Activated T-cell treated with anti-CD3 and anti-CD28 coated beads, Interleukin-2, amount 50 U/mL, for 72 hours (primary cell): ENCODE measurements at regions not wholly inside any gene's neighbourhood (a gene's known extent, or its start where the extent isn't known, plus 50 kb on each side); places are given as distances from the start of the nearest gene placed in this dataset.
A peak's percentile ranks its signal among the peaks of the same experiment; 100 is the strongest.
"Not testable (repeated sequence)": the region's sequence is repeated elsewhere in the genome, so short reads cannot be mapped to it uniquely, and the experiment has no call there.

ENCODE experiments used
- ATAC-seq, 2 donors: fragments of 150-1000 bp; cut with Tn5 transposase; replicated peaks in 1 of 2; 2 replicates each; pipeline ENCODE4 v1.10.0; 2021; ENCODE audit warnings: moderate library complexity in 2 of 2, mild to moderate bottlenecking in 1 of 2
- DNase-seq, 2 donors: peaks; one replicate each; pipeline ENCODE4 v3.0.0; 2021 to 2022; ENCODE audit warnings: mixed read lengths in 1 of 2
- H3K27ac Mint-ChIP-seq: one replicate; pipeline ENCODE4 v1.8.0; 2022; ENCODE audit warnings: mild to moderate bottlenecking, moderate library complexity, mixed read lengths
- H3K27me3 Mint-ChIP-seq: one replicate; pipeline ENCODE4 v1.8.0; 2022; ENCODE audit warnings: low read depth, mixed read lengths
- H3K36me3 Mint-ChIP-seq, 2 donors: one replicate each; pipeline ENCODE4 v1.8.0; 2022; ENCODE audit warnings: mixed read lengths in 2 of 2, mild to moderate bottlenecking in 1 of 2; ENCODE audit not compliant: insufficient read depth in 2 of 2
- H3K4me1 Mint-ChIP-seq: one replicate; pipeline ENCODE4 v1.8.0; 2022; ENCODE audit warnings: low read depth, mixed read lengths
- H3K4me3 Mint-ChIP-seq, 2 donors: one replicate each; pipeline ENCODE4 v1.8.0; 2022; ENCODE audit warnings: mild to moderate bottlenecking in 2 of 2, mixed read lengths in 2 of 2, moderate library complexity in 2 of 2
- H3K9me3 Mint-ChIP-seq, 2 donors: one replicate each; pipeline ENCODE4 v1.8.0; 2022; ENCODE audit warnings: mixed read lengths in 2 of 2

DNA sequence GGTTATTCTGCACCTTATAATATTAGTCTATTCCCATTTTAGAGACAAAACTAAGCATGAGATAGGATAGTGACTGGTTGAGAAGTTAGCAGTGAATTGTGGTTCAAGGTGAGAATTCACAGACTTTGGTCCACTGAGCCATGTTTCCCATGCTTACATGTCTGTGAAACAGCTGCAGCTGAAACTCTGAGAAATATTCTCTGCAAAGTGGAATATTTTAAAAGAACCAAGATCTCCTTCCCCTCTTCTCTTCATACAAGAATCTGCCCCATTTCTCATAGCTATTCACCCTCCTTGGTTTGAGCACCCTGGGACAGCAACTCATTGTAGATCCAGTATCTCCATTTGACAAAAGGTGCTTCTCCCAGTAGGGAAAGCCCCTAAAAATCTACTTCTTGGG is 70.2 kb upstream of the TMEM170B start:
- Mint-ChIP-seq H3K4me1 (peaks cover 10% of the 10 kb centered on the region), H3K27ac (no peak overlapping the region), H3K36me3 (no peaks in the 10 kb centered on the region), H3K4me3 (no peak overlapping the region), H3K9me3 (peaks cover 0 to 5% of the 10 kb centered on the region in 2 donors), H3K27me3 (no peaks in the 10 kb centered on the region)
- DNase-seq (no peak), ATAC-seq (no peak)

DNA sequence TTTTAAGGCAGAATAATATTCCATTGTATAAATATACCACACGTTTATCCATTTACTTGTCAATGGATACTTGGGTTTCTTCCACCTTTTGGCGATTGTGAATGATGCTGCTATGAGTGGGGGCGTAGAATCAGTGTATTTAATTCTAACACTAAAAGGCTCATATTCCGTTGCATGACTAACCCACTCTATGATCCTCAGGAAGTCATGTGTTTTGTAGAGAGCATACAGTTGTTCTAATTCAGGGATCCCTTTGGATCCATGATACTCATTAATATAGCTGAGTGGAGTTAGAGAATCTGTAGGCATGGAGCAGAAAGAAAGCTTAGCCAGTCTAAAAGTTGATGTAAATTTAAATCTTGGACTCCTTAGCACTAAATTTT is 74.2 kb upstream of the TMEM170B start:
- Mint-ChIP-seq H3K4me1 (peaks cover 40% of the 10 kb centered on the region), H3K27me3 (no peaks in the 10 kb centered on the region), H3K36me3 (no peaks in the 10 kb centered on the region), H3K4me3 (no peak overlapping the region), H3K9me3 (peaks cover 0 to 3% of the 10 kb centered on the region in 2 donors), H3K27ac (no peak overlapping the region)
- no peak for ATAC-seq
- no peak for DNase-seq

DNA sequence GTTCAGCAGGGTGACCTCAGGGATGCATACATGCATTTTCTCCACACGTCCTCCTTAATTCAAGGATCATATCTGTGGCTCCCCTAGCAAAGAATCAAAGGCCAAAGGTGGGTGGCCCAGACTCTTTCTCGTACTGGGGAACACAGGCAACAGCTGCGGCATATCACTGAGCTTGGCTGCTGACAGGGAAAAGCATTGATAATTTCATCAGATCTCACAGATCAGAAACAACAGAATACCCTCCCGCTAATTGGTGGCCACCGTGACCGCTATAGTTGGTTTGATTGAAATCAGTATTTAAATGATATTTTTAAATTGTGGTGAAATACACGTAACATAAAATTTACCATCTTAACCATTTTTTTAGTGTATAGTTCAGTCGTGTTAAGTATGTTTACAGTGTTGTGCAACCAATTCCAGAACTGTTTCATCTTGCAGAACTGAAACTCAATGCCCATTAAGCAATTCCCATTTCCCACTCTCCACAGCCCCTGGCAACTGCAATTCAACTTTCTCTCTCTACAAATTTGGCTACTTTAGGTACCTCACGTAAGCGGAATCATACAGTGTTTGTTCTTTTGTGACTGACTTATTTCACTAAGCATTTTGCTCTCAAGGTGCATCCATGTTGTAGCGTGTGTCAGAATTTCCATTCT is 74.7 kb upstream of the TMEM170B start:
- DNase-seq (no peak), ATAC-seq (no peak)
- Mint-ChIP-seq H3K36me3 (no peaks in the 10 kb centered on the region), H3K27me3 (no peaks in the 10 kb centered on the region), H3K4me3 (no peak overlapping the region), H3K27ac (no peak overlapping the region), H3K9me3 (peaks cover 0 to 3% of the 10 kb centered on the region in 2 donors), H3K4me1 (peaks cover 40% of the 10 kb centered on the region)

DNA sequence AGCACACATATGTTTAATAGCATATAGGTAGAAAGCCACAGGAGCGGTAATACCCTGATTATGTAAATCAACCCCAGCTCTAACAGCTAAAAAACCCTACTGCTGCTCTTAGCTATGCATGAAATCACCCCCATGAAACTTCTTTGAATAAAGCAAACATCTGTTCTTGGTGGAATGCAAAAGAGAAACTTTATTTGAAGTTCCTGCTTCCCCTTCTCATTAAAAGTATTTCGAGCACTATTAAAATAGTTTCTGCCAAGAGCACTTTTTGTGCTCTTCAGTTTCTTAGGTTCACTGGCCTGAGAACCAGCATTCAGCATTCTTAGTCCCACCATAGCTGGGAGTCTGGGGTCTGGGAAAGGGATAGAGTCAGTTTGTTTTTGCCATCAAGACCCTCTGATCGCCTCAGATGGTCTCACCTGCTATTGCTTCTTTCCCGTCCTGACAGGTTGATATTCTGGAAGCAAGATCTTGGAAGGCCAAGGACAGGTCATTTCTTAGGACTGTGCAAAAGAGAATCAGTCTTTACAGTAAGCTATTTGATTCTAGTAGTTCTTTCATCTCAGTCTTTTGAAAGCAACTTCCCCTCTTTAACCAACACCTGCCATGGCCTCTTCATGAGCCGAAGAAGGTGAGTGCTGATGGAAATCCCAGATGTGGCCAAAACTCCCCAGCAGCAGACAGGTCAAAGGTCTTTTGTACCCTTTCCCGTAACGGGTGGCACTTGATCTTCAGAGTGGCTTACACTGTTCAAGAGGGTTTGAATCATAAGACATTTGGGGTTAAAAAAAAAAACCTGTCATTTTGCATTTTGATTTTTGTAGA is 76.5 kb upstream of the TMEM170B start:
- peaks cover 3% of the 10 kb centered on the region in 2 donors for H3K9me3 Mint-ChIP-seq
- peak; percentile 21 to 44 for DNase-seq
- ATAC-seq = peak; percentile 57 to 75
- H3K4me3 Mint-ChIP-seq = peak overlapping the region; percentile 69 to 80
- H3K27ac Mint-ChIP-seq = peak overlapping the region; percentile 44
- H3K36me3 Mint-ChIP-seq = peaks cover under 1 to 4% of the 10 kb centered on the region in 2 donors
- peaks cover 35% of the 10 kb centered on the region for H3K4me1 Mint-ChIP-seq
- no peaks in the 10 kb centered on the region for H3K27me3 Mint-ChIP-seq

DNA sequence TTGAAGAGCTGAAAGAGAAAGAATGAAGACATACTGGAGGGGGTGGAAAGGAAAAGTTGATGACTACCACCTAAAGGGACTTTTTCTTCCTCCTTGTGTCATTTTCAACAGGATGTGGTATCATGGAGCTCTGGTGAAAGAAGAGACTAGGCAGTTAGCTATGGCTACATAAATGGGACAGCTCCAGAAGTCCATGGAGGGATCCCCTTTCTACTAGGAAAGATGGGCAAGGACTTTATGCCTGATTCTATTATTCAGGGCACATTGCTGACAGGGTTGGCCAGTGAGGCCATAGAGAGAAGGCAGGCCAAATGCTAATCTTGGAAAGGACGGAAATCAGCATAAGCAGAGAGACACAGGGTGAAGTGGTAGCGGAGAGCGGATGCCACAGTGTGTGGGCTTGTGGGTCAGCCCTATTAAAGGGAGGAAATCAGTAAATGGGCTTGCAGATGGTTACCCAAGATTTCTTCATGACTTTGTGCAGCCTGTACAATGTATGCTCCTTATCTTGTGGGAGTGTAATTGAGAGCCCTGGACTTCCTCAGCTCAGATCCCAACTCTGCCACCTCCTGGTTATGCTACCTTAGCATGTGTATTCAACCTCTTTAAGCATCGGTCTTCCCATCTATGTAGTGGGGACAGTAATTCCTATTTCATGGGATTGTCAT is 77.4 kb upstream of the TMEM170B start:
- Mint-ChIP-seq H3K36me3 (peaks cover 2 to 7% of the 10 kb centered on the region in 2 donors), H3K27me3 (no peaks in the 10 kb centered on the region), H3K27ac (peak overlapping the region; percentile 91), H3K9me3 (peaks cover 3 to 5% of the 10 kb centered on the region in 2 donors), H3K4me1 (peaks cover 35% of the 10 kb centered on the region), H3K4me3 (peak overlapping the region; percentile 69 to 80)
- peak; percentile 68 to 79 for ATAC-seq
- peak; percentile 10 to 12 for DNase-seq

DNA sequence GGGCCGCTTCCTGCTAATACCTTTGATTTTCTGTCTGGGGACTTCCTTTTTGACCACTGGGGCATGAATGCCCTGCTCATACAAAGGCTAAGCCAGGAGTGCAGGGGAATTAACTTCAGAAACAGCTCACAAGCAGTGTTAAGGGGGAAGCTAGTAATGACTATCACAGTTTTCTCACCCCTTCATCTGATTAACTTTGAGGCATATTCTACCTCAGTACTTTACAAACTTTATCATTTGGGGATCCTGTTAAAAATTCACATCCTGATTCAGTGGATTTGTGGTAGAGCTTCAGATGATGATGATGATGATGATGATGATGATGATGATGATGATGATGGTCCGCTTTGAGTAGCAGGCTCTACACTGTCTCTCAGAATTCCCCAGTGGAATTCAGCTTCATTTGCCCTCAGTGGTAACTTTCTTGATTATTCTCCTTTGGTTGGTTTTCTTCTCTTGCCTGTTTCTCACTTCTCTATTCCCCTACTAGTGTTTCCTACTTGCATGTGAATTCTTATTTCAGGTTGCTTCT is 78.4 kb upstream of the TMEM170B start:
- Mint-ChIP-seq H3K9me3 (peaks cover 3 to 5% of the 10 kb centered on the region in 2 donors), H3K4me1 (peaks cover 35% of the 10 kb centered on the region), H3K36me3 (peaks cover 2 to 7% of the 10 kb centered on the region in 2 donors), H3K4me3 (peak overlapping the region; percentile 61 to 70), H3K27me3 (peaks cover 6% of the 10 kb centered on the region), H3K27ac (peak overlapping the region; percentile 78)
- peak; percentile 63 to 76 for ATAC-seq
- DNase-seq = peak; percentile 8 to 37

DNA sequence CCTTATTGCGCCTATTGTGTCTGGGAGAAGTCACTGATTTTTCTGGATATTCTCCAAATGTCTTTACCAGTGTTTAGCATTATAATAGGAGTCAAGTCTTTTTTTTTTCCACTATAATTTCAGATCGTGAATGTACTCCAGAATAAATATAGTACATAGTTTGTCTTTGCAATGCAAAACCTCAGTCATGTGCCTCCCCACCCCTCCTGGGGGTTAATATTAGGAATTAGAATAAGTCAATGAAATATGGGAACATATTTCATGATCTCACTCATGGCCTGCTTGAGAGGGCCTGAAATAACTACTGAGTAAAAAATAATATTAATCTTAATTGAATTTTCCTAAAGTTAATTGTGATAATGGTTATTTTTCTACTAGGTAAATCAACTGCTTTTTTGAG is 79.0 kb upstream of the TMEM170B start:
- DNase-seq (no peak), ATAC-seq (no peak)
- no peak overlapping the region for H3K27ac Mint-ChIP-seq
- peaks cover 6% of the 10 kb centered on the region for H3K27me3 Mint-ChIP-seq
- peaks cover 35% of the 10 kb centered on the region for H3K4me1 Mint-ChIP-seq
- H3K9me3 Mint-ChIP-seq = peaks cover 0 to 5% of the 10 kb centered on the region in 2 donors
- H3K4me3 Mint-ChIP-seq = no peak overlapping the region
- peaks cover 2 to 7% of the 10 kb centered on the region in 2 donors for H3K36me3 Mint-ChIP-seq

DNA sequence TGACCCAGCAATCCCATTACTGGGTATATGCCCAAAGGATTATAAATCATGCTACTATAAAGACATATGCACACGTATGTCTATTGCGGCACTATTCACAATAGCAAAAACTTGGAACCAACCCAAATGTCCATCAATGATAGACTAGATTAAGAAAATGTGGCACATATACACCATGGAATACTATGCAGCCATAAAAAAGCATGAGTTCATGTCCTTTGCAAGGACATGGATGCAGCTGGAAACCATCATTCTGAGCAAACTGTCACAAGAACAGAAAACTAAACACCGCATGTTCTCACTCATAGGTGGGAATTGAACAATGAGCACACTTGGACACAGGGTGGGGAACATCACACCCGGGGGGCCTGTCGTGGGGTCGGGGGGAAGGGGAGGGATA is 80.1 kb upstream of the TMEM170B start:
- ATAC-seq, H3K36me3 Mint-ChIP-seq, H3K27me3 Mint-ChIP-seq, H3K4me3 Mint-ChIP-seq, H3K27ac Mint-ChIP-seq, H3K9me3 Mint-ChIP-seq, DNase-seq: not testable (repeated sequence)
- H3K4me1 Mint-ChIP-seq = peaks cover 35% of the 10 kb centered on the region

DNA sequence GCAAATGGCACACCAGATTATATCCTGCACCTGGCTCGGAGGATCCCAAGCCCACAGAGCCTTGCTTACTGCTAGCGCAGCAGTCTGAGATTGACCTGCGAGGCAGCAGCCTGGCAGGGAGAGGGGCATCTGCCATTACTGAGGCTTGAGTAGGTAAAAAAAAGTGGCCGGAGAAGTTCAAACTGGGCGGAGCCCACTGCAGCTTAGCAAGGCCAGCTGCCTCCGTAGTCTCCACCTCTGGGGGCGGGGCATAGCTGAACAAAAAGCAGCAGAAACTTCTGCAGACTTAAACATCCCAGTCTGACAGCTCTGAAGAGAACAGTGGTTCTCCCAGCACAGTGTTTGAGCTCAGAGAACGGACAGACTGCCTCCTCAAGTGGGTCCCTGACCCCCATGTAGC is 85.4 kb upstream of the TMEM170B start:
- DNase-seq, H3K36me3 Mint-ChIP-seq, H3K9me3 Mint-ChIP-seq, H3K4me3 Mint-ChIP-seq, H3K27me3 Mint-ChIP-seq, ATAC-seq, H3K27ac Mint-ChIP-seq: not testable (repeated sequence)
- peaks cover 14% of the 10 kb centered on the region for H3K4me1 Mint-ChIP-seq

DNA sequence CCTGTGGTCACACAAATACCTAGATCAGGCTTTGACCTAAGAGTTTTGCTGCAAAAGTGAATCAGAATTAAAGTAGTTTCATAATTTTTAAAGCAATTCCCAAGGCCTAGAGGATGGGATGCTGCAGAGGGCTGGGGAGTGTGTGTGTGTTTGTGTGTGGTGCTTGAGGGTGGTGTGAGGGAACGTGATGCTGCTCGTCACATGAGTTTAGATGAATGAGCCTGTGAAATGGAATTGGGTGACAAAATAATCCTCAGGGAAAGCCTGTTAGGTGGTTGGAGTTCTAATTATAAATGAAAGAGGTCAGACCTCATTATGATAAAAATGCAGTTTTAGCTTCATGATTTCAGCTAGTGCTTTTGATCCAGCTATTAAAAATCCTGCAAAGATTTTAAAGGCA is 87.5 kb upstream of the TMEM170B start:
- no peak overlapping the region for H3K4me3 Mint-ChIP-seq
- ATAC-seq = no peak
- no peak overlapping the region for H3K27ac Mint-ChIP-seq
- H3K27me3 Mint-ChIP-seq = peaks cover 6% of the 10 kb centered on the region
- peaks cover 2 to 6% of the 10 kb centered on the region in 2 donors for H3K36me3 Mint-ChIP-seq
- no peak for DNase-seq
- H3K4me1 Mint-ChIP-seq = peaks cover 23% of the 10 kb centered on the region
- peaks cover 5 to 8% of the 10 kb centered on the region in 2 donors for H3K9me3 Mint-ChIP-seq

DNA sequence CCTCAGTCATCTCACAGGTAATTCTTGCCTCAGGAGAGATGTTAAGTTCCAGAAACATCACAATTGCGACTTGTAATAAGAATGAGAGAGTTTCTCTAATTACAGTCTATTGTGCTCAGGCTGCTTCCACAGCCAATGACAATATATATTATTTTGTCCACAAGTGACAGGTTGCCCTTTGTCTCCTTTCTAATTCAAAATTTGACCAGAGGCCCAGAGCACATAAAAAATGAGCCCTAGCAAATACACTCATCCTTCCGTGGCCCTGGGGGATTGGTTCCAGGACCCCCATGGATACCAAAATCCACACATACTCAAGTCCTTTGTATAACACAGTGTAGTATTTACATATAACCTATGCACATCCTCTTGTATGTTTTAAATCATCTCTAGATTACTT is 88.1 kb upstream of the TMEM170B start:
- Mint-ChIP-seq H3K36me3 (peaks cover 2 to 11% of the 10 kb centered on the region in 2 donors), H3K4me3 (no peak overlapping the region), H3K4me1 (peaks cover 29% of the 10 kb centered on the region), H3K27me3 (peaks cover 2% of the 10 kb centered on the region), H3K27ac (no peak overlapping the region), H3K9me3 (peaks cover 5 to 10% of the 10 kb centered on the region in 2 donors)
- DNase-seq (no peak), ATAC-seq (no peak)

DNA sequence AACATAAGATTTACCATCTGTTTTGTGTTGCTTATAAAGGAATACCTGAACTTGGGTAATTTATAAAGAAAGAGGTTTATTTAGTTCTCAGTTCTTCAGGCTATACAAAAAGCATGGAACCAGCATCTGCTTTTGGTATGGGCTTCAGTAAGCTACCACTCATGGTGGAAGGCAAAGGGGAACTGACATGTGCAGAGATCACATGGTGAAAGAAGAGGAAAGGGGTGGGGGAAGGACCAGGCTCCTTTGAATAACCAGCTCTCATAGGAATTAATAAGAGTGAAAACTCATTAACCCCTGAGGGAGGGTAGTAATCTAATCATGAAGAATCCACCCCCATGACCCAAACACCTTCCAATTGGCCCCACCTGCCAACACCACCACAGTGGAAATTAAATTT is 89.5 kb upstream of the TMEM170B start:
- no peak for DNase-seq
- Mint-ChIP-seq H3K27ac (no peak overlapping the region), H3K4me3 (no peak overlapping the region)

DNA sequence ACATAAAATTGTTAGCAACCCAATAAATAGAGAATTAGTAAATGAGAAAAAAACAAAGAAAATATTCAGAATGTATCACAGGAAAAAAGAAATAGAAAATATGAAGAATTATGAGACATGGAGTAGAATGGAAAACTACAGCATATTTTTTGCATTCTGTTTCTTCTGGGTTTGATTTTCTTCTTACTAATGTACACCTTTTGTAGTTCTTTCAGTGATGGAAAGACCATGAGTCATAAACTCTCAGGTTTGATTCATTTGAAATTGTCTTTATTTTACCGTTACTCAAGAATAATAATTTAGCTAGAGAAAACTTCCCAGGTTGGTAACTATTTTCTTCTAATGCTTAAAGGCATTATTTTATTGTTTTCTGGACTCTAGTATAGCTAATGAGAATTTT is 90.3 kb upstream of the TMEM170B start:
- no peak overlapping the region for H3K27ac Mint-ChIP-seq
- no peak for DNase-seq
- H3K4me1 Mint-ChIP-seq = peaks cover 38% of the 10 kb centered on the region
- no peak overlapping the region for H3K4me3 Mint-ChIP-seq
- peak; percentile 40 to 42 for ATAC-seq
- peaks cover 2 to 9% of the 10 kb centered on the region in 2 donors for H3K9me3 Mint-ChIP-seq
- peaks cover 2 to 13% of the 10 kb centered on the region in 2 donors for H3K36me3 Mint-ChIP-seq
- H3K27me3 Mint-ChIP-seq = no peaks in the 10 kb centered on the region

More for the DNA sequence above, 89.5 kb upstream of the TMEM170B start:
- peaks cover 32% of the 10 kb centered on the region for H3K4me1 Mint-ChIP-seq
- ATAC-seq = no peak
- H3K9me3 Mint-ChIP-seq = peaks cover 2 to 10% of the 10 kb centered on the region in 2 donors
- no peaks in the 10 kb centered on the region for H3K27me3 Mint-ChIP-seq
- H3K36me3 Mint-ChIP-seq = peaks cover 2 to 13% of the 10 kb centered on the region in 2 donors
